Neuronal stem cell (in vitro differentiated cells): ENCODE measurements at regions not wholly inside any gene's neighbourhood (a gene's known extent, or its start where the extent isn't known, plus 50 kb on each side); places are given as distances from the start of the nearest gene placed in this dataset.

ENCODE experiments used
- DNase-seq: peaks from one replicate; pipeline ENCODE4 v3.0.0-alpha.2; 2013; ENCODE audit warnings: low spot score
- H2AFZ ChIP-seq: one replicate; pipeline ENCODE4 v1.6.1; 2013; ENCODE audit warnings: mild to moderate bottlenecking, low read length, inconsistent platforms
- H2AK5ac ChIP-seq: 2 replicates; pipeline ENCODE4 v1.6.1; 2013; ENCODE audit warnings: low read depth, mild to moderate bottlenecking, inconsistent platforms, low read length, moderate library complexity, mixed read lengths
- H2BK120ac ChIP-seq: 2 replicates; pipeline ENCODE4 v1.6.1; 2013; ENCODE audit warnings: low read depth, mild to moderate bottlenecking, inconsistent platforms, low read length, moderate library complexity, mixed read lengths
- H2BK12ac ChIP-seq: one replicate; pipeline ENCODE4 v1.6.1; 2013; ENCODE audit warnings: low read length, inconsistent platforms
- H2BK15ac ChIP-seq: 2 replicates; pipeline ENCODE4 v1.6.1; 2013; ENCODE audit warnings: mild to moderate bottlenecking, low read length, inconsistent platforms, mixed read lengths
- H2BK5ac ChIP-seq: one replicate; pipeline ENCODE4 v1.6.1; 2013; ENCODE audit warnings: inconsistent platforms, mild to moderate bottlenecking, low read length, moderate library complexity
- H3K14ac ChIP-seq: one replicate; pipeline ENCODE4 v1.6.1; 2013; ENCODE audit warnings: low read length, inconsistent platforms
- H3K18ac ChIP-seq: 2 replicates; pipeline ENCODE4 v1.6.1; 2013; ENCODE audit warnings: low read length, inconsistent platforms
- H3K23ac ChIP-seq: 2 replicates; pipeline ENCODE4 v1.6.1; 2013; ENCODE audit warnings: low read depth, mild to moderate bottlenecking, mixed read lengths, low read length, inconsistent platforms; ENCODE audit not compliant: poor library complexity
- H3K27ac ChIP-seq: replicated peaks from 3 replicates; pipeline ENCODE4 v1.5.1; 2013; ENCODE audit warnings: low read length, inconsistent platforms
- H3K27me3 ChIP-seq, 3 experiments: 2 replicates each; pipeline ENCODE4 v1.6.1; 2013; ENCODE audit warnings: low read length in 3 of 3, mild to moderate bottlenecking in 2 of 3, inconsistent platforms in 1 of 3, low read depth in 1 of 3, mixed read lengths in 1 of 3, moderate library complexity in 1 of 3; ENCODE audit not compliant: control insufficient read depth in 3 of 3, insufficient read depth in 3 of 3
- H3K36me3 ChIP-seq, 2 donors: replicated peaks in 1 of 2; 2 replicates each; pipeline ENCODE4 v1.6.1; 2013; ENCODE audit warnings: low read length in 2 of 2; ENCODE audit not compliant: control insufficient read depth in 2 of 2, insufficient read depth in 2 of 2
- H3K4ac ChIP-seq: 2 replicates; pipeline ENCODE4 v1.6.1; 2013; ENCODE audit warnings: inconsistent platforms, mild to moderate bottlenecking, low read length, moderate library complexity
- H3K4me1 ChIP-seq, 2 donors: 1 replicate in 1 of 2; 2 replicates in 1 of 2; pipeline ENCODE4 v1.6.1; 2013; ENCODE audit warnings: low read length in 2 of 2, low read depth in 1 of 2; ENCODE audit not compliant: control insufficient read depth in 2 of 2, insufficient read depth in 1 of 2
- H3K4me2 ChIP-seq: one replicate; pipeline ENCODE4 v1.6.1; 2013; ENCODE audit warnings: mild to moderate bottlenecking, low read length, inconsistent platforms; ENCODE audit not compliant: insufficient read depth, poor library complexity, severe bottlenecking
- H3K4me3 ChIP-seq, 2 donors: 2 replicates each; pipeline ENCODE4 v1.5.1; 2013; ENCODE audit warnings: low read length in 2 of 2, mild to moderate bottlenecking in 2 of 2, inconsistent platforms in 1 of 2, moderate library complexity in 1 of 2
- H3K79me1 ChIP-seq: one replicate; pipeline ENCODE4 v1.6.1; 2013; ENCODE audit warnings: low read depth, mild to moderate bottlenecking, inconsistent platforms, low read length, moderate library complexity
- H3K9ac ChIP-seq: one replicate; pipeline ENCODE4 v1.6.1; 2013; ENCODE audit warnings: mild to moderate bottlenecking, low read depth, low read length, inconsistent platforms; ENCODE audit not compliant: poor library complexity
- H3K9me3 ChIP-seq, 2 donors: replicated peaks in 1 of 2; 2 replicates each; pipeline versions ENCODE3 to v1.6.1; 2013; ENCODE audit warnings: low read length in 2 of 2, mild to moderate bottlenecking in 2 of 2, inconsistent platforms in 1 of 2, low read depth in 1 of 2, mixed read lengths in 1 of 2, moderate library complexity in 1 of 2; ENCODE audit not compliant: control insufficient read depth in 2 of 2, insufficient read depth in 1 of 2
- H4K8ac ChIP-seq: one replicate; pipeline ENCODE4 v1.6.1; 2013; ENCODE audit warnings: low read depth, mild to moderate bottlenecking, inconsistent platforms, low read length, moderate library complexity
- H4K91ac ChIP-seq: one replicate; pipeline ENCODE4 v1.6.1; 2013; ENCODE audit warnings: low read length, low read depth, mild to moderate bottlenecking, inconsistent platforms; ENCODE audit not compliant: poor library complexity
- WGBS, 2 donors: extraction: QIAGEN DNeasy Blood & Tissue Kit; methylation state at CpG; one replicate each; pipeline ENCODE4 v1.1.7; 2013; ENCODE audit warnings: missing lambda C conversion rate in 2 of 2, mixed read lengths in 1 of 2; ENCODE audit not compliant: insufficient read length in 2 of 2, insufficient replicate concordance in 1 of 2; ENCODE audit errors: extremely low coverage in 2 of 2; 5-methylcytosine and 5-hydroxymethylcytosine counted together

- WGBS, 2 donors, result no CpG with 5 or more reads among the region's 3 CpGs
- H3K27ac ChIP-seq, result no peak overlapping the region
- no peak overlapping the region for H2BK12ac ChIP-seq
- no peak overlapping the region for H3K14ac ChIP-seq
- H3K4me2 ChIP-seq, result no peak overlapping the region
- H3K9me3 ChIP-seq, result no peaks in the 10 kb centered on the region
- no peaks in the 10 kb centered on the region for H3K36me3 ChIP-seq
- no peak for DNase-seq
- no peak overlapping the region for H3K23ac ChIP-seq
- H3K27me3 ChIP-seq, result no peaks in the 10 kb centered on the region
- no peak overlapping the region for H2BK120ac ChIP-seq
- no peak overlapping the region for H2BK15ac ChIP-seq
- H3K9ac ChIP-seq, result no peak overlapping the region
- no peak overlapping the region for H2AK5ac ChIP-seq
- H4K91ac ChIP-seq, result no peak overlapping the region
- H3K18ac ChIP-seq, result no peak overlapping the region
- no peaks in the 10 kb centered on the region for H3K4me1 ChIP-seq
- H3K4ac ChIP-seq, result no peak overlapping the region
- H4K8ac ChIP-seq, result no peak overlapping the region
- no peaks in the 10 kb centered on the region for H3K79me1 ChIP-seq
- H3K4me3 ChIP-seq, result no peak overlapping the region
- H2AFZ ChIP-seq, result no peak overlapping the region
- no peak overlapping the region for H2BK5ac ChIP-seq
Measured at GRCh38 chr12:107435072-107435471, 250.5 kb upstream of the PWP1 start.

- H3K27me3 ChIP-seq, result no peaks in the 10 kb centered on the region
- H3K4me1 ChIP-seq, result no peaks in the 10 kb centered on the region
- no peak overlapping the region for H2AK5ac ChIP-seq
- no peak overlapping the region for H3K4me3 ChIP-seq
- H3K9ac ChIP-seq, result no peak overlapping the region
- H2BK12ac ChIP-seq, result no peak overlapping the region
- no peak overlapping the region for H3K23ac ChIP-seq
- H3K9me3 ChIP-seq, result no peaks in the 10 kb centered on the region
- H3K27ac ChIP-seq, result no peak overlapping the region
- no peak for DNase-seq
- no peak overlapping the region for H2BK5ac ChIP-seq
- no peaks in the 10 kb centered on the region for H3K79me1 ChIP-seq
- no peak overlapping the region for H3K4ac ChIP-seq
- no peak overlapping the region for H2AFZ ChIP-seq
- no peaks in the 10 kb centered on the region for H3K36me3 ChIP-seq
- no peak overlapping the region for H2BK15ac ChIP-seq
- no peak overlapping the region for H4K8ac ChIP-seq
- H3K4me2 ChIP-seq, result no peak overlapping the region
- no CpG with 5 or more reads among the region's 2 CpGs for WGBS, 2 donors
- no peak overlapping the region for H4K91ac ChIP-seq
- no peak overlapping the region for H2BK120ac ChIP-seq
- no peak overlapping the region for H3K18ac ChIP-seq
- no peak overlapping the region for H3K14ac ChIP-seq
Measured at GRCh38 chr12:107435520-107435919, 250.1 kb upstream of the PWP1 start.

- Histone ChIP-seq H2BK5ac (no peak overlapping the region), H4K8ac (no peak overlapping the region), H3K4me2 (no peak overlapping the region), H3K27ac (no peak overlapping the region), H2BK12ac (no peak overlapping the region), H3K9me3 (no peaks in the 10 kb centered on the region), H2AK5ac (no peak overlapping the region), H3K36me3 (no peaks in the 10 kb centered on the region), H3K14ac (no peak overlapping the region), H3K4me3 (no peak overlapping the region), H3K18ac (no peak overlapping the region), H2AFZ (no peak overlapping the region), H3K79me1 (no peaks in the 10 kb centered on the region), H3K4me1 (no peaks in the 10 kb centered on the region), H2BK120ac (no peak overlapping the region), H3K27me3 (no peaks in the 10 kb centered on the region), H3K4ac (no peak overlapping the region), H4K91ac (no peak overlapping the region), H3K23ac (no peak overlapping the region), H2BK15ac (no peak overlapping the region), H3K9ac (no peak overlapping the region)
- no CpG with 5 or more reads among the region's 5 CpGs for WGBS, 2 donors
- no peak for DNase-seq
Measured at GRCh38 chr12:107436376-107436775, 249.2 kb upstream of the PWP1 start.

GRCh38 chr12:107436836-107437235 is 248.8 kb upstream of the PWP1 start:
- no peak overlapping the region for H3K23ac ChIP-seq
- WGBS, 2 donors, result no CpG with 5 or more reads among the region's 4 CpGs
- no peaks in the 10 kb centered on the region for H3K36me3 ChIP-seq
- no peak overlapping the region for H3K4ac ChIP-seq
- no peak overlapping the region for H4K8ac ChIP-seq
- no peak overlapping the region for H4K91ac ChIP-seq
- no peak overlapping the region for H3K18ac ChIP-seq
- no peak overlapping the region for H2BK120ac ChIP-seq
- H3K4me2 ChIP-seq, result no peak overlapping the region
- no peak overlapping the region for H3K14ac ChIP-seq
- DNase-seq, result no peak
- no peak overlapping the region for H3K27ac ChIP-seq
- H3K4me1 ChIP-seq, result no peaks in the 10 kb centered on the region
- H2BK5ac ChIP-seq, result no peak overlapping the region
- H2AFZ ChIP-seq, result no peak overlapping the region
- no peak overlapping the region for H3K9ac ChIP-seq
- no peaks in the 10 kb centered on the region for H3K27me3 ChIP-seq
- no peak overlapping the region for H2AK5ac ChIP-seq
- no peak overlapping the region for H2BK15ac ChIP-seq
- no peak overlapping the region for H2BK12ac ChIP-seq
- H3K9me3 ChIP-seq, result no peaks in the 10 kb centered on the region
- H3K4me3 ChIP-seq, result no peak overlapping the region
- no peaks in the 10 kb centered on the region for H3K79me1 ChIP-seq
